Astrocyte of the cerebellum (primary cell): ENCODE measurements at regions not wholly inside any gene's neighbourhood (a gene's known extent, or its start where the extent isn't known, plus 50 kb on each side); places are given as distances from the start of the nearest gene placed in this dataset.

Source experiments
- DNase-seq: peaks from one replicate; pipeline ENCODE4 v3.0.0-alpha.2; 2011; ENCODE audit warnings: low read depth
- H3K4me3 ChIP-seq: 2 replicates; pipeline ENCODE4 v1.5.1; 2011; ENCODE audit warnings: mild to moderate bottlenecking, low read depth, low read length, moderate library complexity
- in situ Hi-C: cut with HindIII; loops from 2 replicates; pipeline ENCODE4 v1.10.0; 2017; ENCODE audit warnings: low sequenced_read_pairs
- TF ChIP-seq, protein P1 (sequence below): IDR thresholded peaks from 2 replicates; pipeline ENCODE4 v1.5.1; 2012; ENCODE audit warnings: low read length, low read depth, moderate library complexity, mild to moderate bottlenecking; ENCODE audit errors: missing control alignments

DNA sequence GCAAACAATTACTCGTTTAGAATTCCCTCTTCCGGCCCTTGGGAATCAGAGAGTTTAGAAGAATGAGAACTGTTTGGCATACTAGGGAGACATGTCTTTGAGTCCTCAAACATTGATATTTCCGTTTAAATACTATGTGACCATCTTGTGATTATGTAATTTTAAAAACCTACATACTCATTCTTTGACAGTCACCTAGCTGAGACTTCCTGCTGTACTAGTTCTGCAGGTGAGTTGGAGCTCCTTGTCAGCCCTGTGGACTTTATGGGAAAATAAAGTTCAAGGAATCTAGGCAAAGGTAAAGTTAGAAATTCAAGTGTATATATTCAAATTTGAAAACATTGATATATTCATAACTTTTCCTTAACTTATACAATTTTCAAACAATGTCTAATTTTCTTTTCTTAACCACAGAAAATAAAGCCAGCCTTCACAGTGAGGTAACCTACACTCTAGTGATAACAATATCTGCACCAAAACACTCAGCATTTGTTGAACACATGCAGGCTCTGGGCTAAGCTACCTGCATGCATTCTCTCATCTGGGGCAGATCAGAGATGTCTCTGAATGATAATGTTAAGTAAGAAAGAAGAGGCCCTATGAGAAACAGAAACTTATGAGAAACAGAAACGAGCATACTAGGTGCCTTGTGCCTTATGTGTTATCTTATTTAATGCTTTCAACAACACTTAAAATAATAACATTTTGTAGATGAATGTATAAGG lies 67.0 kb upstream of the BACE2 start:
- H3K4me3 ChIP-seq = no peak overlapping the region
- TF ChIP-seq, protein P1, sequence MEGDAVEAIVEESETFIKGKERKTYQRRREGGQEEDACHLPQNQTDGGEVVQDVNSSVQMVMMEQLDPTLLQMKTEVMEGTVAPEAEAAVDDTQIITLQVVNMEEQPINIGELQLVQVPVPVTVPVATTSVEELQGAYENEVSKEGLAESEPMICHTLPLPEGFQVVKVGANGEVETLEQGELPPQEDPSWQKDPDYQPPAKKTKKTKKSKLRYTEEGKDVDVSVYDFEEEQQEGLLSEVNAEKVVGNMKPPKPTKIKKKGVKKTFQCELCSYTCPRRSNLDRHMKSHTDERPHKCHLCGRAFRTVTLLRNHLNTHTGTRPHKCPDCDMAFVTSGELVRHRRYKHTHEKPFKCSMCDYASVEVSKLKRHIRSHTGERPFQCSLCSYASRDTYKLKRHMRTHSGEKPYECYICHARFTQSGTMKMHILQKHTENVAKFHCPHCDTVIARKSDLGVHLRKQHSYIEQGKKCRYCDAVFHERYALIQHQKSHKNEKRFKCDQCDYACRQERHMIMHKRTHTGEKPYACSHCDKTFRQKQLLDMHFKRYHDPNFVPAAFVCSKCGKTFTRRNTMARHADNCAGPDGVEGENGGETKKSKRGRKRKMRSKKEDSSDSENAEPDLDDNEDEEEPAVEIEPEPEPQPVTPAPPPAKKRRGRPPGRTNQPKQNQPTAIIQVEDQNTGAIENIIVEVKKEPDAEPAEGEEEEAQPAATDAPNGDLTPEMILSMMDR = no peak
- in situ Hi-C loops = no loop called here
- no peak for DNase-seq

DNA sequence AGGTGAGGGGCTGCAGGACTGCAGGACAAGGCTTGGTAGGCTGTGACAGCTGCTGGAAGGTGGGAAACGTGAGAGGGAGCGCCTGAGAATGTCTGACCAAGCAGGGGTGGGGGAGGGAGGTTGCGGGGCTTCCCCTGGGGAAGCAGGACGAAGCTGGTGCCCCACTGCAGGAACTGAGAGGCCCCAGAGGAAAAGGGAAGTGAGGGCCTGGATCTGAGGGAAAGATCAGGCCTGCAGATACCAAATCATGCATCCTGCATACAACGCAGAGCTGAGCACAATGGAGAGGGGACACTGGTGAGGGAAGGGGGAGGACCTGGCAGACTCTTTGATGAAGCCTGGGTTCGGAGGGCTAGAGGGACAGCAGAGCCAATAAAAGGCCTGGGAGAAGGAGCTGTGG lies 65.7 kb upstream of the BACE2 start:
- H3K4me3 ChIP-seq = no peak overlapping the region
- TF ChIP-seq, protein P1 = no peak
- in situ Hi-C loops = no loop called here
- DNase-seq = no peak

DNA sequence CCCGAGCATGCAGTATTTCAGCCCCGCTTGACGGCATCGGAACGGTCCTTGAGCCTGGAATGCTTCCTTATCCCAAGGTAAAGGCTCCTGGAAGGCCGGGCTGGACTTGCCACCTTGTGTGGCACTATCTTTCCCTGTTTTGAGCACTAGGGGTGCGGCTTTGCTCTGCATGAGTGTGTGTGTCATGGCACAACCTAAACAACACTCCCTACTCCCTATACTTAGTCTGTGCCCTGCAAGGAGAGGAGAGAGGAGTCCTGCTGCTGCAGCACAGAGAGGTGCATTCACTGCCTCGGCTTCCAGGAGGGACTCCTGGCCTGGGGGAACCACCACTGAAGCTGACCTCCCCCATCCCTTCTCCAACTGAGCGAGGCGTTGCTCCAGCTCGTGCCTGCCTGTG lies 60.4 kb upstream of the BACE2 start:
- no peak for DNase-seq
- TF ChIP-seq, protein P1 = no peak
- in situ Hi-C loops = no loop called here
- no peak overlapping the region for H3K4me3 ChIP-seq

DNA sequence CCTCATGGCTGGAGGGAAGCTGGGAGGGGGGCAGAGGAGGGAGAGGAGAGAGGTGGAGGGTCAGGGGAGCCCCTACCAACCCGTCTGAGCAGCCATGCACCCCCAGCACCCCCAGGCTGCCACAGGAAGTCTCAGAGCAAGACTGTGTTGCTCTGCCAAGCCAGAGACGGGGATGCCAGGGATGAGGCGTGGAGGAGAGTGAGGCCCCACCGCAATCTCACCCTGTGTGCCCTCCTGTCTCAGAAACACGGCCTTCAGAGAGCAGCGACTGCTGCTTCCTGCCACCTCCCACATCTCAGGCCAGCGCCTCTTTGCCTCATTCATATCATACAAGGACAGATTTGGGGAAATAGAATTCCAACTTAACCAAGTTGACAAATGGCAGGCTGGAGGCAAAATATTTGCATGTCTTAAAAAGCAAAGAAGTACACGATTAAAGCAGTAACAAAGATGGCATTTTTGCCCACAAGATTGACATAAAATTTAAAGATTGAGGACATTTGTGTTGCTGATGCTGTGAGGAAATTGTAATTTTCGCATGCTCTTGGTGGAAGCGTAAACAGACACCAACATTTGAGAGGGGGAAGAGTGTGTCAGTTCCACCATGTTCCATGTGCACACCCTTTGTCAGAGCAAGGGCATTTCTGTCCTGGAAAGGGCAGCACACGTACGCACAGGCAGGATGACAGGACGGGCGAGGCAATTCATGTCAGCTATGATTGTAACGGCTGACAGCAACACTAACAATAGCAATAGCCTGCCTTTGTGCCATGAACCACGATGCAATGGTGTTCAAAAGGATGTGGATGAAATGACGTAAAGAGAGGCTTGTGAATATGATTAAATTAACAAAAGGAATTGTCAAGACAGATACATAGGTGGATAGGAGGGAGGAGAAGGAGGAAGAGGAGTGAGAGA lies 59.0 kb upstream of the BACE2 start:
- H3K4me3 ChIP-seq = no peak overlapping the region
- in situ Hi-C loops = no loop called here
- TF ChIP-seq, protein P1 = no peak
- no peak for DNase-seq

DNA sequence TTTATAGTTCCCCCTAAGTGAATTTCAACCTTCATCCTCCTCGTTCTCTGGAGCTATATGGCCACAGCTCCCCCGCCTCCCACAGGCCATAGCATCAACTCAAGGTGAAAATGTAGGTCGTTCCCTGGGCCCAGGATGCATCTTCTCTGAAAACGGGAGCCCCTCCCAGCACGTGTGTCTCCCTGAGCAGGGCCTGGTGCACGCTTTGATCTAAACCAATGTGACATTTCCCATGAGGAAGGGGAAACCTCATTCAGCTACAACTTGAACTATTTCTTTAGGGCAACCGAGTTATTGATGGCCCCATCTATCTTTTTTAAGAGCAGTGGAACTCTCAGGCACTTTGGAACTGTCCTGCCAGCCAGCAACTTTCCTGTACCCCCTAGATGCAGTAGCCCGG lies 57.8 kb upstream of the BACE2 start:
- H3K4me3 ChIP-seq = no peak overlapping the region
- no peak for DNase-seq
- in situ Hi-C loops = no loop called here
- TF ChIP-seq, protein P1 = no peak

DNA sequence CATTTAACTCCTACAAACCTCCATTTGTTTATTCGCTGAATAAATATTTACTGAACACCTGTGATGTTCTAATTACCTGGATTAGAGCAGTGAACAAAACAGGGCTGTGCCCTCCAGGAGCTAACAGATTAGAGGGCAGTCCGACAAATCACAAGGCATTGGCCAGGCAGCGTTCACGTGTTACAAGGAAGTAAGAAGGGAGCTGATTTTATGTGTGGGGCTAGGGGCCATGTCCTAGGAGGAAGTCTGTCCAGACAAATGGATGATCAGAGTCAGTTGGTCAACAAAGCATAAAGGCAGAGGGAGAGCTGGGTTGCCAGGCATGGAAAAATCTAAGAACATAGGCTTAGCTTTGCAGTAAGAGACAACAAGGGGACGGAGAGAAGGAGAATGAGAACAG lies 57.3 kb upstream of the BACE2 start:
- DNase-seq = no peak
- TF ChIP-seq, protein P1 = no peak
- in situ Hi-C loops = no loop called here
- no peak overlapping the region for H3K4me3 ChIP-seq
